Neural cell (in vitro differentiated cells): ENCODE measurements at regions not wholly inside any gene's neighbourhood (a gene's known extent, or its start where the extent isn't known, plus 50 kb on each side); places are given as distances from the start of the nearest gene placed in this dataset.

Source experiments
- H2AFZ ChIP-seq: fragments of 200-600, 300-800 bp; sonication (generic), shearing (Covaris generic); 2 replicates; pipeline ENCODE4 v1.6.0; 2014; ENCODE audit warnings: low read depth, mild to moderate bottlenecking, antibody characterized with exemption, low read length, moderate library complexity
- H3F3A ChIP-seq: fragments of 200-600 bp; shearing (Covaris generic); 2 replicates; pipeline ENCODE4 v1.6.1; 2016; ENCODE audit warnings: mild to moderate bottlenecking, moderate library complexity, mixed read lengths, antibody characterized with exemption, low read length; ENCODE audit not compliant: insufficient read depth, poor library complexity, severe bottlenecking
- H3K27ac ChIP-seq: fragments of 200-600, 300-800 bp; sonication (generic), shearing (Covaris generic); 2 replicates; pipeline ENCODE4 v1.5.1; 2014; ENCODE audit warnings: mild to moderate bottlenecking, low read length, moderate library complexity
- H3K27me3 ChIP-seq: fragments of 300-800, 200-600 bp; sonication (generic), shearing (Covaris generic); 2 replicates; pipeline ENCODE4 v1.6.0; 2014; ENCODE audit warnings: mild to moderate bottlenecking, low read depth, low read length, moderate library complexity; ENCODE audit not compliant: insufficient read depth
- H3K36me3 ChIP-seq: fragments of 300-800, 200-600 bp; sonication (generic), shearing (Covaris generic); 2 replicates; pipeline ENCODE4 v1.5.1; 2014; ENCODE audit warnings: mild to moderate bottlenecking, antibody characterized with exemption, low read length, moderate library complexity; ENCODE audit not compliant: insufficient read depth
- H3K4me2 ChIP-seq: fragments of 300-800, 200-600 bp; sonication (generic), shearing (Covaris generic); 2 replicates; pipeline ENCODE4 v1.6.0; 2014; ENCODE audit warnings: mild to moderate bottlenecking, low read length
- H3K4me3 ChIP-seq: fragments of 300-800, 200-600 bp; sonication (generic), shearing (Covaris generic); 2 replicates; pipeline ENCODE4 v1.5.1; 2014; ENCODE audit warnings: mild to moderate bottlenecking, low read length, moderate library complexity
- H3K79me2 ChIP-seq: fragments of 200-600 bp; shearing (Covaris generic); replicated peaks from 2 replicates; pipeline ENCODE4 v1.6.0; 2014; ENCODE audit warnings: mild to moderate bottlenecking, low read length, moderate library complexity; ENCODE audit not compliant: insufficient read depth
- H3K9ac ChIP-seq: fragments of 300-800, 200-600 bp; sonication (generic), shearing (Covaris generic); 2 replicates; pipeline ENCODE4 v1.6.1; 2016; ENCODE audit warnings: mild to moderate bottlenecking, low read length, mixed read lengths
- H3K9me2 ChIP-seq: fragments of 200-600 bp; shearing (Covaris generic); 2 replicates; pipeline ENCODE4 v1.6.1; 2016; ENCODE audit warnings: mild to moderate bottlenecking, low read length, mixed read lengths; ENCODE audit not compliant: insufficient read depth
- H3K9me3 ChIP-seq: fragments of 200-600, 300-800 bp; sonication (generic), shearing (Covaris generic); 2 replicates; pipeline ENCODE4 v1.6.1; 2016; ENCODE audit warnings: mild to moderate bottlenecking, mixed run types, low read length, moderate library complexity, mixed read lengths
- H4K20me1 ChIP-seq: fragments of 200-600 bp; shearing (Covaris generic); 2 replicates; pipeline ENCODE4 v1.6.1; 2016; ENCODE audit warnings: mild to moderate bottlenecking, mixed run types; ENCODE audit not compliant: insufficient read depth
- CTCF ChIP-seq: fragments of 450-650 bp; IDR thresholded peaks from 2 replicates; pipeline ENCODE4 v1.5.1; 2014; ENCODE audit warnings: antibody characterized with exemption, mild to moderate bottlenecking, moderate library complexity; ENCODE audit not compliant: poor library complexity, severe bottlenecking
- EP300 ChIP-seq: fragments of 450-650 bp; conservative IDR thresholded peaks from 2 replicates; pipeline ENCODE4 v1.6.1; 2014; ENCODE audit warnings: antibody characterized with exemption, mild to moderate bottlenecking, moderate library complexity; ENCODE audit not compliant: poor library complexity, severe bottlenecking
- EZH2 ChIP-seq: fragments of 200-600, 300-800 bp; shearing (Covaris generic), sonication (generic); IDR thresholded peaks from 2 replicates; pipeline ENCODE4 v1.6.1; 2014; ENCODE audit warnings: antibody characterized with exemption, low read length, borderline replicate concordance, mild to moderate bottlenecking; ENCODE audit not compliant: insufficient read depth, poor library complexity, severe bottlenecking
- MXI1 ChIP-seq: fragments of 450-650 bp; conservative IDR thresholded peaks from 2 replicates; pipeline ENCODE4 v1.6.1; 2014; ENCODE audit warnings: antibody characterized with exemption, mild to moderate bottlenecking; ENCODE audit not compliant: poor library complexity, severe bottlenecking
- POLR2AphosphoS5 ChIP-seq: IDR thresholded peaks from 2 replicates; pipeline ENCODE4 v1.6.1; 2012
- RAD21 ChIP-seq: fragments of 450-650 bp; conservative IDR thresholded peaks from 2 replicates; pipeline ENCODE4 v1.6.1; 2014; ENCODE audit warnings: antibody characterized with exemption, mild to moderate bottlenecking, moderate library complexity
- SMC3 ChIP-seq: fragments of 450-650 bp; conservative IDR thresholded peaks from 2 replicates; pipeline ENCODE4 v1.6.1; 2014; ENCODE audit warnings: antibody characterized with exemption, mild to moderate bottlenecking, moderate library complexity; ENCODE audit not compliant: poor library complexity
- TAF1 ChIP-seq: IDR thresholded peaks from 2 replicates; pipeline ENCODE4 v1.6.1; 2012; ENCODE audit warnings: low read depth
- TF ChIP-seq, protein P1 (sequence below): IDR thresholded peaks from 2 replicates; pipeline ENCODE4 v1.6.1; 2012; ENCODE audit warnings: borderline replicate concordance

- Histone ChIP-seq H3K27me3 (no peaks in the 10 kb centered on the region), H3K36me3 (no peaks in the 10 kb centered on the region), H3K27ac (no peak overlapping the region), H4K20me1 (no peaks in the 10 kb centered on the region), H3K9me2 (no peaks in the 10 kb centered on the region), H3K9ac (no peak overlapping the region), H3K79me2 (no peaks in the 10 kb centered on the region), H3K9me3 (no peaks in the 10 kb centered on the region), H3K4me2 (no peak overlapping the region), H3K4me3 (no peak overlapping the region), H2AFZ (no peak overlapping the region), H3F3A (no peaks in the 10 kb centered on the region)
- no peak for TF ChIP-seq SMC3
- TF ChIP-seq, protein P1, sequence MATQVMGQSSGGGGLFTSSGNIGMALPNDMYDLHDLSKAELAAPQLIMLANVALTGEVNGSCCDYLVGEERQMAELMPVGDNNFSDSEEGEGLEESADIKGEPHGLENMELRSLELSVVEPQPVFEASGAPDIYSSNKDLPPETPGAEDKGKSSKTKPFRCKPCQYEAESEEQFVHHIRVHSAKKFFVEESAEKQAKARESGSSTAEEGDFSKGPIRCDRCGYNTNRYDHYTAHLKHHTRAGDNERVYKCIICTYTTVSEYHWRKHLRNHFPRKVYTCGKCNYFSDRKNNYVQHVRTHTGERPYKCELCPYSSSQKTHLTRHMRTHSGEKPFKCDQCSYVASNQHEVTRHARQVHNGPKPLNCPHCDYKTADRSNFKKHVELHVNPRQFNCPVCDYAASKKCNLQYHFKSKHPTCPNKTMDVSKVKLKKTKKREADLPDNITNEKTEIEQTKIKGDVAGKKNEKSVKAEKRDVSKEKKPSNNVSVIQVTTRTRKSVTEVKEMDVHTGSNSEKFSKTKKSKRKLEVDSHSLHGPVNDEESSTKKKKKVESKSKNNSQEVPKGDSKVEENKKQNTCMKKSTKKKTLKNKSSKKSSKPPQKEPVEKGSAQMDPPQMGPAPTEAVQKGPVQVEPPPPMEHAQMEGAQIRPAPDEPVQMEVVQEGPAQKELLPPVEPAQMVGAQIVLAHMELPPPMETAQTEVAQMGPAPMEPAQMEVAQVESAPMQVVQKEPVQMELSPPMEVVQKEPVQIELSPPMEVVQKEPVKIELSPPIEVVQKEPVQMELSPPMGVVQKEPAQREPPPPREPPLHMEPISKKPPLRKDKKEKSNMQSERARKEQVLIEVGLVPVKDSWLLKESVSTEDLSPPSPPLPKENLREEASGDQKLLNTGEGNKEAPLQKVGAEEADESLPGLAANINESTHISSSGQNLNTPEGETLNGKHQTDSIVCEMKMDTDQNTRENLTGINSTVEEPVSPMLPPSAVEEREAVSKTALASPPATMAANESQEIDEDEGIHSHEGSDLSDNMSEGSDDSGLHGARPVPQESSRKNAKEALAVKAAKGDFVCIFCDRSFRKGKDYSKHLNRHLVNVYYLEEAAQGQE = no peak
Observed at GRCh38 chr1:55631509-55631908, 416.3 kb upstream of the USP24 start.

DNA sequence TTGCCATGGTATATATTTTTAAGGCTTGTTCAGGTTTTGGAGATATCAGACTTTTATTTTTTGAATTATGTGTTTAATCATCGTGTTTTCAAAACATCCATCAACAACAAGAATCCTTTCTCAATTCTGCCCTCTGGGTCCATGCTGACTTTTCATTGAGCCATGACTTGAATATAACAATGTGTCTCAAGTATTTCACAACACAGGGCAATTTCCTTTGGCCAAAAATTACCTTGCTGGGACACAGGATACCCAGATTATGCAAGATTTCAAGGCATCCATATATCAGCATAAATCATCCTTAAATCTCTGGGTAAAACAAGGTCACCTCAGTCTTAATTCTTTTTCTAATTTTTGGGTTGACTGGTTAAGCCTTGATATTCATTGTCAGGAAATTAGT, 411.2 kb upstream of the USP24 start:
- Histone ChIP-seq H3K4me2 (no peak overlapping the region), H3K27me3 (no peaks in the 10 kb centered on the region), H3F3A (no peaks in the 10 kb centered on the region), H3K36me3 (no peaks in the 10 kb centered on the region), H3K4me3 (no peak overlapping the region), H4K20me1 (no peaks in the 10 kb centered on the region), H3K79me2 (no peaks in the 10 kb centered on the region), H3K9me2 (no peaks in the 10 kb centered on the region), H3K27ac (no peak overlapping the region), H3K9me3 (no peaks in the 10 kb centered on the region), H3K9ac (no peak overlapping the region), H2AFZ (no peak overlapping the region)
- TF ChIP-seq MXI1 (no peak), RAD21 (no peak), SMC3 (no peak)
- TF ChIP-seq, protein P1 = no peak

DNA sequence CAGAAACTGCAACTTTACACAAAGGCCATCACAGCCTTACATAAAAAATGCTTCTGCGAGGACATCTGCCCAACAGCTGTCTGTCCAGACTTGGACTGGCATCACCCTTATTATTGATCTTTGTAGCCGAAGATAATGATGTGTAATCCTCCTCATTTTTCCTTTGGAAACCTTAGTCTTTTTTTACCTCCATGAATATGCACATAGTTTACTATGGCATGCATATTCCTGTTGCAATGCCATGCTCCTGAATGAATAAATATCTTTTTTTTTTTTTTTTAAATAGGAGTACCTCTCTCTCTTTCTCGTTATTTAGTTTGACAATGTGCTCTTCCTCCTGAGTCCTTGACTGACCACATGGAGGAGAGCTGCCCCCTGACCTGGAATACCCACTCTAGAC, 409.6 kb upstream of the USP24 start:
- Histone ChIP-seq H3F3A (no peaks in the 10 kb centered on the region), H3K4me2 (no peak overlapping the region), H3K79me2 (no peaks in the 10 kb centered on the region), H4K20me1 (no peaks in the 10 kb centered on the region), H3K4me3 (no peak overlapping the region), H2AFZ (no peak overlapping the region), H3K27ac (no peak overlapping the region), H3K9me2 (no peaks in the 10 kb centered on the region), H3K9me3 (no peaks in the 10 kb centered on the region), H3K36me3 (no peaks in the 10 kb centered on the region), H3K27me3 (no peaks in the 10 kb centered on the region), H3K9ac (no peak overlapping the region)
- TF ChIP-seq MXI1 (no peak), RAD21 (no peak), EP300 (no peak), EZH2 (no peak), SMC3 (no peak), CTCF (no peak), TAF1 (no peak), POLR2AphosphoS5 (no peak)
- TF ChIP-seq, protein P1 = no peak
